B cell (primary cell): ENCODE measurements at regions not wholly inside any gene's neighbourhood (a gene's known extent, or its start where the extent isn't known, plus 50 kb on each side); places are given as distances from the start of the nearest gene placed in this dataset.

Source experiments
- ATAC-seq: fragments of 200-7000 bp; cut with Tn5 transposase; one replicate; pipeline ENCODE4 v1.10.0; 2021; ENCODE audit warnings: low read depth, mild to moderate bottlenecking, moderate number of reproducible peaks, moderate library complexity
- CTCF ChIA-PET: fragments of 350-600 bp; sonication (Branson Sonifier 250); formaldehyde crosslinking; loops from one replicate; lab custom pipeline; 2021; ENCODE audit warnings: antibody characterized with exemption, inconsistent platforms; lab: Charles Lee
- POLR2A ChIA-PET: fragments of 350-600 bp; sonication (Branson Sonifier 250); formaldehyde crosslinking; loops from one replicate; lab custom pipeline; 2021; ENCODE audit warnings: antibody characterized with exemption; lab: Charles Lee
- DNase-seq: peaks from one replicate; pipeline ENCODE4 v3.0.0; 2013
- H2AFZ ChIP-seq: 2 replicates; pipeline ENCODE4 v1.6.1; 2012; ENCODE audit warnings: mild to moderate bottlenecking, low read depth, low read length; ENCODE audit not compliant: insufficient read depth, poor library complexity, severe bottlenecking
- H3K27ac ChIP-seq, 2 donors: 1 replicate in 1 of 2; 2 replicates in 1 of 2; pipeline ENCODE4 v1.5.1; 2012 to 2013; ENCODE audit warnings: low read length in 2 of 2, mild to moderate bottlenecking in 2 of 2, moderate library complexity in 1 of 2
- H3K27me3 ChIP-seq, 4 experiments: fragments of 200-600 bp in 1 of 4; sonication (generic) in 1 of 4; replicated peaks in 1 of 4; 1 replicate in 2 of 4; 2 replicates in 2 of 4; pipeline versions ENCODE4 v1.6.1 to v1.7.0; 2013 to 2016; ENCODE audit warnings: low read length in 3 of 4, mild to moderate bottlenecking in 2 of 4, mixed read lengths in 1 of 4, moderate library complexity in 1 of 4; ENCODE audit not compliant: insufficient read depth in 4 of 4, control insufficient read depth in 3 of 4; ENCODE audit errors: control extremely low read depth in 1 of 4
- H3K36me3 ChIP-seq, 2 experiments: replicated peaks in 1 of 2; 1 replicate in 1 of 2; 2 replicates in 1 of 2; pipeline versions ENCODE4 v1.6.1 to v1.7.1; 2013; ENCODE audit warnings: low read length in 1 of 2; ENCODE audit not compliant: insufficient read depth in 2 of 2, control insufficient read depth in 1 of 2; ENCODE audit errors: control extremely low read depth in 1 of 2, extremely low read depth in 1 of 2
- H3K4me1 ChIP-seq, 2 donors: fragments of 200-600 bp in 1 of 2; sonication (generic) in 1 of 2; 1 replicate in 1 of 2; 2 replicates in 1 of 2; pipeline versions ENCODE4 v1.5.1 to v1.6.1; 2013 to 2017; ENCODE audit warnings: low read length in 2 of 2; ENCODE audit not compliant: control insufficient read depth in 2 of 2, insufficient read depth in 2 of 2
- H3K4me2 ChIP-seq: replicated peaks from 2 replicates; pipeline ENCODE3; 2012; ENCODE audit warnings: mild to moderate bottlenecking, low read depth, low read length; ENCODE audit not compliant: poor library complexity, severe bottlenecking
- H3K4me3 ChIP-seq, 5 experiments: fragments of 200-600 bp in 1 of 5; sonication (generic) in 1 of 5; 1 replicate in 3 of 5; 2 replicates in 2 of 5; pipeline versions ENCODE4 v1.5.1 to v1.7.0; 2011 to 2016; ENCODE audit warnings: low read length in 4 of 5, mild to moderate bottlenecking in 4 of 5, low read depth in 2 of 5, control low read depth in 1 of 5, moderate library complexity in 1 of 5; ENCODE audit not compliant: insufficient read depth in 1 of 5; ENCODE audit errors: control extremely low read depth in 1 of 5, extremely low read depth in 1 of 5
- H3K79me2 ChIP-seq: fragments of 200-600 bp; sonication (generic); one replicate; pipeline ENCODE4 v1.6.0; 2016; ENCODE audit warnings: low read length; ENCODE audit not compliant: control insufficient read depth, insufficient read depth
- H3K9ac ChIP-seq: fragments of 200-600 bp; sonication (generic); 2 replicates; pipeline ENCODE4 v1.6.1; 2017; ENCODE audit warnings: mild to moderate bottlenecking, low read length, moderate library complexity
- H3K9me3 ChIP-seq, 3 donors: one replicate each; pipeline versions ENCODE4 v1.6.1 to v1.7.1; 2013; ENCODE audit warnings: low read length in 2 of 3; ENCODE audit not compliant: control insufficient read depth in 2 of 3, insufficient read depth in 1 of 3; ENCODE audit errors: control extremely low read depth in 1 of 3
- H4K20me1 ChIP-seq: 2 replicates; pipeline ENCODE4 v1.6.0; 2012; ENCODE audit warnings: mild to moderate bottlenecking, low read length; ENCODE audit not compliant: insufficient read depth, control insufficient read depth, poor library complexity, severe bottlenecking
- H3K27ac Mint-ChIP-seq: one replicate; pipeline ENCODE4 v1.8.0; 2021; ENCODE audit warnings: mixed read lengths
- H3K27me3 Mint-ChIP-seq: one replicate; pipeline ENCODE4 v1.8.0; 2021; ENCODE audit warnings: mixed read lengths
- H3K4me1 Mint-ChIP-seq: one replicate; pipeline ENCODE4 v1.8.0; 2021; ENCODE audit warnings: mixed read lengths
- H3K4me3 Mint-ChIP-seq: one replicate; pipeline ENCODE4 v1.8.0; 2021; ENCODE audit warnings: mixed read lengths
- H3K9me3 Mint-ChIP-seq: one replicate; pipeline ENCODE4 v1.8.0; 2022; ENCODE audit warnings: mixed read lengths; ENCODE audit not compliant: insufficient read depth
- CTCF ChIP-seq: fragments of 200-600 bp; IDR thresholded peaks from one replicate; pipeline ENCODE4 v1.8.0; 2022; ENCODE audit warnings: antibody characterized with exemption, mild to moderate bottlenecking
- EZH2 ChIP-seq: IDR thresholded peaks from 2 replicates; pipeline ENCODE4 v1.6.1; 2012; ENCODE audit warnings: borderline replicate concordance, low read depth, mild to moderate bottlenecking, moderate library complexity, low read length; ENCODE audit not compliant: insufficient read depth, poor library complexity, severe bottlenecking
- WGBS: methylation state at CpG from one replicate; pipeline ENCODE4 v1.1.5; 2013; ENCODE audit warnings: missing lambda C conversion rate; ENCODE audit not compliant: insufficient coverage; 5-methylcytosine and 5-hydroxymethylcytosine counted together
- intact Hi-C: fragments of 100-400 bp; cut with micrococcal nuclease; formaldehyde crosslinking; loops from one replicate; pipeline ENCODE4 v1.10.0; 2022

DNA sequence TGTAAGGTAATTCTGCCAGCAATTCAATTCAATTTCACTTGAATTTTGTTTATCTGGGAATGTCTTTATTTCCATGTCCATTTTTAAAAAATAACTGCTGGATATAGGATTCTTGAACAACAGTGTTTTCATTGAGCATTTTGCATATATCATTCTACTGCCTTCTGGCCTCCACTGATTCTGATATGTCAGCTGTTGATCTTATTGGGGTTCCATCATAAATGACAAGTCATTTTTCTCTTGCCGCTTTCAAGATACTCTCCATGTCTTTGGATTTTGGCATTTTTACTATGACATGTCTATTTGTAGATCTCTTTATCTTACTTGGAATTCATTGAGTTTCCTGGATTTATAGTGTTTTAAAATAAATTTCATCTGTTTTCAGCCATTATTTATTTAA, 180.5 kb upstream of the LMNTD1 start:
- whole genome bisulfite sequencing = no CpG with 5 or more reads among the region's 1 CpG
- H3K4me2 ChIP-seq = no peak overlapping the region
- DNase-seq (no peak), ATAC-seq (no peak)
- H3K27ac ChIP-seq = no peak overlapping the region
- H3K36me3 ChIP-seq = no peaks in the 10 kb centered on the region
- H3K4me1 ChIP-seq = no peaks in the 10 kb centered on the region
- no peak overlapping the region for H3K4me3 ChIP-seq
- no peak overlapping the region for H2AFZ ChIP-seq
- H3K9me3 ChIP-seq = peaks cover 0 to 1% (median 0%) of the 10 kb centered on the region in 3 donors
- intact Hi-C loops = no loop called here
- no peaks in the 10 kb centered on the region for H3K27me3 ChIP-seq
- ChIA-PET POLR2A (no interaction called here), CTCF (no interaction called here)
- Mint-ChIP-seq H3K27ac (no peak overlapping the region), H3K9me3 (no peaks in the 10 kb centered on the region), H3K4me3 (no peak overlapping the region), H3K27me3 (peaks cover 7% of the 10 kb centered on the region), H3K4me1 (no peaks in the 10 kb centered on the region)
- no peaks in the 10 kb centered on the region for H4K20me1 ChIP-seq
- no peaks in the 10 kb centered on the region for H3K79me2 ChIP-seq
- TF ChIP-seq CTCF (no peak), EZH2 (no peak)
- no peak overlapping the region for H3K9ac ChIP-seq

DNA sequence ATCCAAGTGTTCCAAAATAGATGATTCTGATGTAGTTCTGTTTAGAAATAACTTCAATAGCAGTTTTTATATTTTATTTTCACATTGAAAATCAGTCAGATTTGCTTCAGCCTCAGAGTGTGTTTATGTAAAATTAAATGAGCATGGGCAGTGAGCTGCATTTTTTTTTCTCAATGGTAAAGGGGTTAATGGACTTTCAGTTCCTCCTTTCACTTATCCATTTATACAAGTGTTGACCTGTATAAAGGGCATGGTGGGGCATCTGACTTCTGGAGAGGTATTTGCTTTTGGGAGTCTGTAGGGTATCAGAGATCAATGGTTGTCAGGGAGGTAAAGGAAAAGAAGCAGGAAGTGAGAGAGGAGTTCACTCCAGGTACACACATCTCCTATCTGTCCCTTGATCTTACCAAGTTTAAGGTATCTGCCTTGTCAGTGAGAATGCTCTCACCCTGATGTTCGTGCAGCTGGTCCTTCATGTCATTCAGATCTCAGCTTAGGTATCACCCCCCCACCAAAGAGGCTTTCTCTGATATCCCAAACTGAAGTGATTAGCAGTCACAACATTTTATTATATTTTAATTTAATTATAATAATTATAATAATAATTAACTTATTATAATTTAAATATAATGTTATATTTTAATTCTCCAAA, 181.6 kb upstream of the LMNTD1 start:
- Histone ChIP-seq H3K4me1 (no peaks in the 10 kb centered on the region), H3K36me3 (no peaks in the 10 kb centered on the region), H3K4me2 (no peak overlapping the region), H3K27me3 (no peaks in the 10 kb centered on the region), H4K20me1 (no peaks in the 10 kb centered on the region), H3K79me2 (no peaks in the 10 kb centered on the region), H3K9me3 (peaks cover 0 to 1% (median 0%) of the 10 kb centered on the region in 3 donors), H3K9ac (no peak overlapping the region), H2AFZ (no peak overlapping the region), H3K27ac (no peak overlapping the region), H3K4me3 (no peak overlapping the region)
- no peaks in the 10 kb centered on the region for H3K9me3 Mint-ChIP-seq
- WGBS = no CpG with 5 or more reads among the region's 1 CpG
- H3K4me3 Mint-ChIP-seq = no peak overlapping the region
- no peaks in the 10 kb centered on the region for H3K4me1 Mint-ChIP-seq
- no peak for DNase-seq
- CTCF ChIA-PET = no interaction called here
- peaks cover 7% of the 10 kb centered on the region for H3K27me3 Mint-ChIP-seq
- intact Hi-C loops = no loop called here
- ATAC-seq = no peak
- no peak for TF ChIP-seq EZH2
- no peak for TF ChIP-seq CTCF
- no peak overlapping the region for H3K27ac Mint-ChIP-seq
- POLR2A ChIA-PET = no interaction called here
